GM12878 (cell line): ENCODE measurements at regions not wholly inside any gene's neighbourhood (a gene's known extent, or its start where the extent isn't known, plus 50 kb on each side); places are given as distances from the start of the nearest gene placed in this dataset.

ENCODE experiments used
- ATAC-seq: fragments of 200-7000 bp; cut with Tn5 transposase; 3 replicates; pipeline ENCODE4 v1.9.1; 2020; ENCODE audit warnings: mild to moderate bottlenecking, moderate library complexity
- BruUV-seq: library from RNA; stranded (reverse); fragments of 400-500 nt; replicated peaks from 2 replicates; lab custom pipeline; 2021; lab: Mats Ljungman, UMichigan
- CTCF ChIA-PET: fragments of 300-600 bp; sonication (Branson Sonifier 250); formaldehyde crosslinking; extraction: SDS; loops from one replicate; lab custom pipeline; 2021; ENCODE audit warnings: inconsistent platforms; lab: Yijun Ruan, JAX
- POLR2A ChIA-PET: fragments of 350-600 bp; formaldehyde crosslinking; extraction: SDS; loops from one replicate; lab custom pipeline; 2021; ENCODE audit warnings: inconsistent platforms; lab: Charles Lee
- RAD21 ChIA-PET: fragments of 300-600 bp; sonication (Branson Sonifier 250); formaldehyde crosslinking; loops from one replicate; lab custom pipeline; 2023; ENCODE audit warnings: antibody characterized with exemption; ENCODE audit not compliant: unreplicated experiment; lab: Charles Lee
- SMC1A ChIA-PET: fragments of 300-600 bp; sonication (Branson Sonifier 250); formaldehyde crosslinking; loops from one replicate; lab custom pipeline; 2023; ENCODE audit not compliant: unreplicated experiment, uncharacterized antibody; lab: Charles Lee
- DNase-seq: peaks from one replicate; pipeline ENCODE4 v3.0.0-alpha.2; 2011; ENCODE audit warnings: low read depth, low spot score
- FAIRE-seq: peaks from 3 replicates; lab custom pipeline; 2011; peaks lifted over from hg19 to GRCh38; lab: Jason Lieb, UNC
- H2AFZ ChIP-seq: 2 replicates; pipeline ENCODE4 v1.6.0; 2011; ENCODE audit warnings: low read depth, low read length, control low read depth; ENCODE audit not compliant: control insufficient read depth
- H3K27ac ChIP-seq: 2 replicates; pipeline ENCODE4 v1.5.1; 2011; ENCODE audit warnings: control low read depth; ENCODE audit not compliant: control insufficient read depth, insufficient read depth
- H3K27me3 ChIP-seq, 2 experiments: replicated peaks in 1 of 2; 2 replicates each; pipeline versions ENCODE4 v1.6.0 to v1.6.1; 2011; ENCODE audit warnings: low read length in 1 of 2; ENCODE audit not compliant: control insufficient read depth in 2 of 2, insufficient read depth in 2 of 2
- H3K36me3 ChIP-seq, 2 experiments: 2 replicates each; pipeline ENCODE4 v1.5.1; 2011; ENCODE audit warnings: low read length in 1 of 2; ENCODE audit not compliant: control insufficient read depth in 2 of 2, insufficient read depth in 2 of 2
- H3K4me1 ChIP-seq: 2 replicates; pipeline ENCODE4 v1.6.1; 2011; ENCODE audit warnings: mild to moderate bottlenecking, low read length, moderate library complexity, mixed read lengths; ENCODE audit not compliant: control insufficient read depth, insufficient read depth
- H3K4me2 ChIP-seq: 2 replicates; pipeline ENCODE4 v1.6.0; 2011; ENCODE audit warnings: control low read depth; ENCODE audit not compliant: control insufficient read depth, insufficient read depth
- H3K4me3 ChIP-seq: fragments of 200-600 bp; sonication (generic); 2 replicates; pipeline ENCODE4 v1.5.1; 2016
- H3K79me2 ChIP-seq: 2 replicates; pipeline ENCODE4 v1.6.0; 2011; ENCODE audit warnings: low read length; ENCODE audit not compliant: control insufficient read depth, insufficient read depth
- H3K9ac ChIP-seq: 2 replicates; pipeline ENCODE4 v1.8.0; 2011; ENCODE audit warnings: low read length, control low read depth, mixed read lengths; ENCODE audit not compliant: control insufficient read depth, insufficient read depth
- H3K9me3 ChIP-seq: replicated peaks from 3 replicates; pipeline ENCODE4 v1.5.1; 2011; ENCODE audit warnings: mild to moderate bottlenecking, low read length; ENCODE audit not compliant: control insufficient read depth, insufficient read depth
- H4K20me1 ChIP-seq: 2 replicates; pipeline ENCODE4 v1.6.0; 2011; ENCODE audit not compliant: control insufficient read depth, insufficient read depth
- FOS ChIP-seq: IDR thresholded peaks from 3 replicates; pipeline ENCODE4 v1.6.1; 2011; ENCODE audit warnings: borderline replicate concordance; ENCODE audit not compliant: insufficient read length; ENCODE audit errors: extremely low read depth
- FOXM1 ChIP-seq: IDR thresholded peaks from 2 replicates; pipeline ENCODE4 v1.6.1; 2012; ENCODE audit warnings: low read depth, mild to moderate bottlenecking, inconsistent platforms, low read length, moderate library complexity
- NR2C2 ChIP-seq: IDR thresholded peaks from 2 replicates; pipeline ENCODE4 v1.6.1; 2011; ENCODE audit warnings: borderline replicate concordance, low read depth; ENCODE audit not compliant: control insufficient read depth, insufficient read length
- ZBTB11 ChIP-seq: fragments of 450-650 bp; formaldehyde crosslinking; IDR thresholded peaks from 2 replicates; pipeline ENCODE4 v1.5.0; 2022; ENCODE audit warnings: mild to moderate bottlenecking, missing genetic modification characterization
- ZNF207 ChIP-seq: fragments of 450-650 bp; IDR thresholded peaks from 2 replicates; pipeline ENCODE4 v1.6.1; 2014; ENCODE audit warnings: antibody characterized with exemption, mild to moderate bottlenecking, borderline replicate concordance
- WGBS: methylation state at CpG from one replicate; pipeline ENCODE4 v1.1.6; 2016; ENCODE audit warnings: low lambda C conversion rate; ENCODE audit not compliant: insufficient replicate concordance, insufficient coverage; ENCODE audit errors: missing lambda C conversion rate; 5-methylcytosine and 5-hydroxymethylcytosine counted together
- in situ Hi-C: fragments of 300-500 bp; cut with MboI; formaldehyde crosslinking; loops from 9 replicates; pipeline ENCODE4 v1.14.3; 2018; ENCODE audit warnings: mixed read lengths
- intact Hi-C: fragments of 100-400 bp; cut with micrococcal nuclease; formaldehyde crosslinking; loops from one replicate; pipeline ENCODE4 v1.14.2; 2022; ENCODE audit not compliant: unreplicated experiment

GRCh38 chr13:50360637-50361036 lies 345.4 kb downstream of the KCNRG start:
- H3K27me3 ChIP-seq: peaks cover 0 to 11% of the 10 kb centered on the region in 2 experiments; a peak in 3 of 4 replicates
- no peaks in the 10 kb centered on the region; the same call in 1 of the 3 replicates for H3K9me3 ChIP-seq
- intact Hi-C loops (no loop called here), in situ Hi-C loops (no loop called here)
- H3K4me2 ChIP-seq: no peak overlapping the region
- no peak overlapping the region for H3K4me3 ChIP-seq
- peaks cover 8% of the 10 kb centered on the region for H3K4me1 ChIP-seq
- ChIA-PET POLR2A (no interaction called here), CTCF (interaction anchor here (0.9 to 1.3 kb wide), 2 partner anchors 26 to 107 kb away, joined by 3 read pairs; no protein-coding TSS in a partner anchor), SMC1A (no interaction called here), RAD21 (no interaction called here)
- FAIRE-seq: no peak
- WGBS: 88% methylated on average over 2 of the region's 2 CpGs
- H3K79me2 ChIP-seq: no peaks in the 10 kb centered on the region
- H3K9ac ChIP-seq: no peak overlapping the region
- no peak for ATAC-seq
- H4K20me1 ChIP-seq: peaks cover 2% of the 10 kb centered on the region; the same call in 1 of the 2 replicates
- BruUV-seq: no TSS peak
- no peaks in the 10 kb centered on the region for H3K36me3 ChIP-seq
- no peak overlapping the region for H2AFZ ChIP-seq
- TF ChIP-seq ZBTB11 (CRISPR knock-in tag) (no peak), FOS (no peak), ZNF207 (no peak), FOXM1 (no peak), NR2C2 (no peak)
- H3K27ac ChIP-seq: no peak overlapping the region
- DNase-seq: no peak
